ENCODE measurements at regions not wholly inside any gene's neighbourhood (a gene's known extent, or its start where the extent isn't known, plus 50 kb on each side); places are given as distances from the start of the nearest gene placed in this dataset.
"Not testable (repeated sequence)": the region's sequence is repeated elsewhere in the genome, so short reads cannot be mapped to it uniquely, and the experiment has no call there.

GRCh38 chr2:16058256-16058655 lies 117.9 kb downstream of the MYCN start:
- ATAC-seq: no peak
- H3K27ac Mint-ChIP-seq: no peak overlapping the region

DNA sequence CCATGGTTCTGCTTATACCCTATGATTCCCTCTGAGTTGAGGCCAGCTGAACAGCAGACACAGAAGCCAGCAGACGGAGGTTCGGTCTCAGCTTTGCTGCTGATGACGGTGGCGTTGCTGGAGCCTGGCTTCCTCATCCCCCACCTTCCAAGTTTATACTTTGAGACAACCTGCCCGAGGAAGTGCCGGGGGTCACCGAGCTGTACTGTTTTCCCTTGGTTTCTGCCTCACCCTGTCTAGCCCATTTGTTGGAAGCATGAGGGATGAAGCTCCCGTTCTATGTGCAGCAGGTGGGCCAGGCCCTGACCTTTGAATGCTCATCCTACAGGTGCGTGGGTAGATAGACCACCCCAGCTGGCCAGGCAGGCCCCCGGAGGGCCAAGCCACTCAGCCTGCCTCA lies 117.3 kb downstream of the MYCN start:
- no peaks in the 10 kb centered on the region for H3K9me3 ChIP-seq (ENCODE audit: control insufficient read depth, low read length, poor library complexity, severe bottlenecking)
- Mint-ChIP-seq H3K4me1 (peaks cover 3% of the 10 kb centered on the region), H3K27ac (no peak overlapping the region), H3K27me3 (no peaks in the 10 kb centered on the region), H3K4me3 (no peak overlapping the region), H3K36me3 (ENCODE audit: low read depth) (no peaks in the 10 kb centered on the region)
- ATAC-seq (no peak), DNase-seq (no peak)

More at GRCh38 chr2:16058256-16058655, 117.9 kb downstream of the MYCN start:
- DNase-seq: no peak
- no peaks in the 10 kb centered on the region for H3K9me3 ChIP-seq (ENCODE audit: control insufficient read depth, low read length, poor library complexity, severe bottlenecking)
- Mint-ChIP-seq H3K27me3 (no peaks in the 10 kb centered on the region), H3K4me1 (peaks cover 3% of the 10 kb centered on the region), H3K36me3 (ENCODE audit: low read depth) (no peaks in the 10 kb centered on the region), H3K4me3 (no peak overlapping the region)

DNA sequence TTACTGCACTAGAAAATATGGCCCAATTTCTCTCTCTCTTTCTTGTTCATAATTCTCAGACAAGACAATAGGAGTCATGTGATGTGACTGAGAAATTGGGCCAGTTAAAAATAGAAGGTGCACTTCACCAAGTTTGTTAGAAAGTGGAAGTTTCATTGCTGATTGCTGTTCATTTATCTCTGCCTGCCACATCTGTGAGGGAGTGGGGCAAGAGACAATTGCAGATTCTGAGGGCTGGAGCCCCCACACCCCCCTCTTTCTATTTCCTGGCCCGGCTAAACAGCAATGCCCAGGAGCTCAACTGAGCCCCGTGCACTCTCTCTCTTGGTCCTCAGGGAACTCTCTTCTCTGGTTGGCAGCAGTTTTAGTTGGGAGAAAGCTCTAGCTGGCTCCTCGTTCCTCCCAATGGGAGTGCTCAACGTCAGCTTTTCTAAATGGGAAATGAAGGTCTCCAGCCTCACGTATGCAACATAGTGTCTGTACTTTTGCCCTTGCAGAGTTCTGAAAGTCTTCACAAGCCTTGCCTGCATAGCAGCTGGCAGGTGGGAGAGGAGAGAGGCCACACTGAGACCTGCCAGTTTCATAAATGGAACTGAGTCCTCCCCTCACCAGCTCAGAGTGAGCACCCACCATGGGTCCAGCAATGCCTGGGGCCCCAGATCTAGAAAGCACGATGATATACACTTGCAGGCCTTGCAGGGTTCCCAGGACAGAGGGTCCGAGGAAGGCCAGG lies 115.7 kb downstream of the MYCN start:
- no peak for ATAC-seq
- H3K4me3 Mint-ChIP-seq: no peak overlapping the region
- no peaks in the 10 kb centered on the region for H3K27me3 Mint-ChIP-seq
- no peaks in the 10 kb centered on the region for H3K9me3 ChIP-seq (ENCODE audit: control insufficient read depth, low read length, poor library complexity, severe bottlenecking)
- DNase-seq: no peak
- H3K36me3 Mint-ChIP-seq (ENCODE audit: low read depth): no peaks in the 10 kb centered on the region
- H3K4me1 Mint-ChIP-seq: peaks cover 3% of the 10 kb centered on the region
- no peak overlapping the region for H3K27ac Mint-ChIP-seq

GRCh38 chr2:16053437-16054257 lies 113.3 kb downstream of the MYCN start:
- no peaks in the 10 kb centered on the region for H3K9me3 ChIP-seq (ENCODE audit: control insufficient read depth, low read length, poor library complexity, severe bottlenecking)
- Mint-ChIP-seq H3K27me3 (no peaks in the 10 kb centered on the region), H3K4me1 (peaks cover 3% of the 10 kb centered on the region), H3K27ac (no peak overlapping the region), H3K4me3 (no peak overlapping the region), H3K36me3 (ENCODE audit: low read depth) (no peaks in the 10 kb centered on the region)
- no peak for DNase-seq
- no peak for ATAC-seq

- ATAC-seq; H3K36me3 Mint-ChIP-seq (ENCODE audit: low read depth): not testable (repeated sequence)
These were observed 112.3 kb downstream of the MYCN start for GRCh38 chr2:16052571-16053052.

GRCh38 chr2:16051841-16052564 lies 111.7 kb downstream of the MYCN start:
- no peaks in the 10 kb centered on the region for H3K9me3 ChIP-seq (ENCODE audit: control insufficient read depth, low read length, poor library complexity, severe bottlenecking)
- Mint-ChIP-seq H3K4me1 (peaks cover 3% of the 10 kb centered on the region), H3K4me3 (no peak overlapping the region), H3K27me3 (no peaks in the 10 kb centered on the region), H3K27ac (no peak overlapping the region), H3K36me3 (ENCODE audit: low read depth) (no peaks in the 10 kb centered on the region)
- DNase-seq (no peak), ATAC-seq (no peak)

More at GRCh38 chr2:16052571-16053052, 112.3 kb downstream of the MYCN start:
- H3K9me3 ChIP-seq (ENCODE audit: control insufficient read depth, low read length, poor library complexity, severe bottlenecking); H3K4me3 Mint-ChIP-seq; H3K27ac Mint-ChIP-seq; H3K27me3 Mint-ChIP-seq; H3K4me1 Mint-ChIP-seq; DNase-seq: not testable (repeated sequence)

DNA sequence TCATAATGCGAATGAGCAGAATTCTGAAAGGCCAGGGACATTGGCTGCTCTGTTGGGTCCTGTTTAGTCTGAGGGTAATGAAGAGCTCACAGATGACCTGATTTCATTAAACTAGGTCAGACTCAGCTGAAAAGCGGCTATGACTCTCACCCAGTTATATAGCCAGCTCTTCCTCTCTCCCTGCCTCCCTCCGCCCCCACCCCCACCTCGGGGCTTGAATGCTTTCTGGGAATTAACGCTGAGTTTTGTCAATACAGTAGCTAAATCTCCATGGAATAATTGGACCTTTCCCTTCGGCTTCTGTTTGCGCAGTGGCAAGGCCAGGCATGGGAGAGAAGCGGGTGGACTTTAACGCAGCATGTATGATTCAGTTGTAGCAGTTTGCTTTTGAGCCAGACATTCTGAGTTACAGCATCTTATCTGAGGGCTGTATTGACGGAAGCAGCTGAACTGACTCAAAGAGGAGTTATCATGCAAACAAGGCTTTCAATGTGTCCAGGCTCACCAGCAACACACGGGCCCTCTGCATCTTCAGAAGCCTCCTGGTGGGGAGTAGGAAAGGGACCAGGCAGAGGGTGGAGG lies 110.6 kb downstream of the MYCN start:
- ATAC-seq (no peak), DNase-seq (no peak)
- Mint-ChIP-seq H3K27me3 (no peaks in the 10 kb centered on the region), H3K27ac (no peak overlapping the region), H3K4me3 (no peak overlapping the region), H3K4me1 (peaks cover under 1% of the 10 kb centered on the region), H3K36me3 (ENCODE audit: low read depth) (no peaks in the 10 kb centered on the region)
- H3K9me3 ChIP-seq (ENCODE audit: control insufficient read depth, low read length, poor library complexity, severe bottlenecking): no peaks in the 10 kb centered on the region

GRCh38 chr2:16050261-16050907 lies 110.0 kb downstream of the MYCN start:
- Mint-ChIP-seq H3K4me3 (no peak overlapping the region), H3K27ac (no peak overlapping the region), H3K36me3 (ENCODE audit: low read depth) (no peaks in the 10 kb centered on the region), H3K4me1 (no peaks in the 10 kb centered on the region), H3K27me3 (no peaks in the 10 kb centered on the region)
- H3K9me3 ChIP-seq (ENCODE audit: control insufficient read depth, low read length, poor library complexity, severe bottlenecking): no peaks in the 10 kb centered on the region
- DNase-seq (no peak), ATAC-seq (no peak)

- Mint-ChIP-seq H3K36me3 (ENCODE audit: low read depth) (no peaks in the 10 kb centered on the region), H3K4me3 (no peak overlapping the region), H3K27me3 (no peaks in the 10 kb centered on the region), H3K27ac (no peak overlapping the region), H3K4me1 (no peaks in the 10 kb centered on the region)
- DNase-seq (no peak), ATAC-seq (no peak)
- H3K9me3 ChIP-seq (ENCODE audit: control insufficient read depth, low read length, poor library complexity, severe bottlenecking): no peaks in the 10 kb centered on the region
These were observed 109.1 kb downstream of the MYCN start for GRCh38 chr2:16049406-16049805.

- DNase-seq (no peak), ATAC-seq (no peak)
- H3K4me3 Mint-ChIP-seq: no peak overlapping the region
- H3K27ac Mint-ChIP-seq: no peak overlapping the region
- H3K4me1 Mint-ChIP-seq: no peaks in the 10 kb centered on the region
- H3K9me3 ChIP-seq (ENCODE audit: control insufficient read depth, low read length, poor library complexity, severe bottlenecking): no peaks in the 10 kb centered on the region
- H3K27me3 Mint-ChIP-seq: no peaks in the 10 kb centered on the region
- no peaks in the 10 kb centered on the region for H3K36me3 Mint-ChIP-seq (ENCODE audit: low read depth)
These were observed 108.1 kb downstream of the MYCN start for GRCh38 chr2:16048466-16048865.

DNA sequence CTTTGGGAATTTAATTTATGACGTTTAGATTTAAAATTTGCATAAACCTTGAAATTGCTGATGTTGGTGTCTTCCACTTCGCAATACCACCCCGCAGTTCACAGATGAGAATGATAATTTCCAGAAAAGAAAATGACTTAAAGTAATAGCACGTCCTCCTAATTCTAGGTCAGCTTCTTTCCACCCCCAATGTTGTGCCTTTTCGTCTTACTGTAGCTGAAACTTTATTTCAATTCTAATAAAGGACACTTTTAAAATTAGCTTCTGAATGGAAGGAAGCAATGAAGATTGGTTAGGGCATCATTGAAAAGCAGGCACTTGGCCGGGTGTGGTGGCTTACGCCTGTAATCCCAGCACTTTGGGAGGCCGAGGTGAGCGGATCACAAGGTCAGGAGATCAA lies 107.4 kb downstream of the MYCN start:
- Mint-ChIP-seq H3K4me3 (no peak overlapping the region), H3K27ac (no peak overlapping the region), H3K27me3 (no peaks in the 10 kb centered on the region), H3K4me1 (no peaks in the 10 kb centered on the region), H3K36me3 (ENCODE audit: low read depth) (no peaks in the 10 kb centered on the region)
- no peak for DNase-seq
- no peak for ATAC-seq
- no peaks in the 10 kb centered on the region for H3K9me3 ChIP-seq (ENCODE audit: control insufficient read depth, low read length, poor library complexity, severe bottlenecking)

DNA sequence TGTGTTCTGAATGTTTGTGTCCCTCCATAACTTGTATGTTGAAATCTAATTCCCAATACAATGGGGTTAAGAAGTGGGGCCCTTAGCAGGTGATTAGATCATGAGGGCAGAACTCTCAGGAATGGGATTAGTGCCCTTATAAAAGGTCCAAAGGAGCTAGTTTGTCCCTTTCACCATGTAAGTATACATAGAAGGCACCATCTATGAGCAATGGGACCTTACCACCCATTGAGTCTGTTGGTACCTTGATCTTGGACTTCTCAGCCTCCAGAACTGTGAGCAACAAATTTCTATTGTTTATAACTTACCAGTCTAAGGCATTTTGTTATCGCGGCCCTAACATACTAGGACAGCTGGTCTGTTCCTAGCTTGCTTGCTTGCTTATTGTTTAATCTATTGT lies 106.3 kb downstream of the MYCN start:
- no peaks in the 10 kb centered on the region for H3K27me3 Mint-ChIP-seq
- H3K4me3 Mint-ChIP-seq: no peak overlapping the region
- H3K4me1 Mint-ChIP-seq: no peaks in the 10 kb centered on the region
- H3K9me3 ChIP-seq (ENCODE audit: control insufficient read depth, low read length, poor library complexity, severe bottlenecking): no peaks in the 10 kb centered on the region
- no peak overlapping the region for H3K27ac Mint-ChIP-seq
- DNase-seq (no peak), ATAC-seq (no peak)
- H3K36me3 Mint-ChIP-seq (ENCODE audit: low read depth): no peaks in the 10 kb centered on the region

Data from T-helper 17 cell (primary cell).